ENCODE measurements at regions not wholly inside any gene's neighbourhood (a gene's known extent, or its start where the extent isn't known, plus 50 kb on each side); places are given as distances from the start of the nearest gene placed in this dataset.
"Not testable (repeated sequence)": the region's sequence is repeated elsewhere in the genome, so short reads cannot be mapped to it uniquely, and the experiment has no call there.

GRCh38 chr12:85422762-85423161, 142.7 kb downstream of the ALX1 start:
- no peak for DNase-seq (ENCODE audit: low read depth)
- no peak for TF ChIP-seq CTCF (IDR thresholded peaks at IDR 0.05; ENCODE audit: control insufficient read depth, insufficient read depth, low read depth, low read length, missing control alignments)
- H3K4me3 ChIP-seq (ENCODE audit: control insufficient read depth, low read depth, low read length) = no peak overlapping the region

GRCh38 chr12:85423947-85424346, 143.9 kb downstream of the ALX1 start:
- no peak for TF ChIP-seq CTCF (IDR thresholded peaks at IDR 0.05; ENCODE audit: control insufficient read depth, insufficient read depth, low read depth, low read length, missing control alignments)
- DNase-seq (ENCODE audit: low read depth) = no peak
- no peak overlapping the region for H3K4me3 ChIP-seq (ENCODE audit: control insufficient read depth, low read depth, low read length)

- DNase-seq (ENCODE audit: low read depth) = no peak
- H3K4me3 ChIP-seq (ENCODE audit: control insufficient read depth, low read depth, low read length) = no peak overlapping the region
- peak; percentile 57 for TF ChIP-seq CTCF (IDR thresholded peaks at IDR 0.05; ENCODE audit: control insufficient read depth, insufficient read depth, low read depth, low read length, missing control alignments)
Observed at GRCh38 chr12:85424581-85425348, 144.7 kb downstream of the ALX1 start.

GRCh38 chr12:85425349-85425612, 145.3 kb downstream of the ALX1 start:
- no peak for TF ChIP-seq CTCF (IDR thresholded peaks at IDR 0.05; ENCODE audit: control insufficient read depth, insufficient read depth, low read depth, low read length, missing control alignments)
- DNase-seq (ENCODE audit: low read depth) = no peak
- no peak overlapping the region for H3K4me3 ChIP-seq (ENCODE audit: control insufficient read depth, low read depth, low read length)

- no peak overlapping the region for H3K4me3 ChIP-seq (ENCODE audit: control insufficient read depth, low read depth, low read length)
- no peak for TF ChIP-seq CTCF (IDR thresholded peaks at IDR 0.05; ENCODE audit: control insufficient read depth, insufficient read depth, low read depth, low read length, missing control alignments)
- DNase-seq (ENCODE audit: low read depth) = no peak
Observed at GRCh38 chr12:85425926-85426325, 145.9 kb downstream of the ALX1 start.

- DNase-seq (ENCODE audit: low read depth); H3K4me3 ChIP-seq (ENCODE audit: control insufficient read depth, low read depth, low read length): not testable (repeated sequence)
Observed at GRCh38 chr12:85433148-85433547, 153.1 kb downstream of the ALX1 start.

- DNase-seq (ENCODE audit: low read depth) = no peak
- TF ChIP-seq CTCF (IDR thresholded peaks at IDR 0.05; ENCODE audit: control insufficient read depth, insufficient read depth, low read depth, low read length, missing control alignments) = no peak
- no peak overlapping the region for H3K4me3 ChIP-seq (ENCODE audit: control insufficient read depth, low read depth, low read length)
Observed at GRCh38 chr12:85440271-85440670, 160.3 kb downstream of the ALX1 start.

Data from AG09309 (cell line).